ENCODE measurements at regions not wholly inside any gene's neighbourhood (a gene's known extent, or its start where the extent isn't known, plus 50 kb on each side); places are given as distances from the start of the nearest gene placed in this dataset.
A peak's percentile ranks its signal among the peaks of the same experiment; 100 is the strongest.
"Not testable (repeated sequence)": the region's sequence is repeated elsewhere in the genome, so short reads cannot be mapped to it uniquely, and the experiment has no call there.

DNA sequence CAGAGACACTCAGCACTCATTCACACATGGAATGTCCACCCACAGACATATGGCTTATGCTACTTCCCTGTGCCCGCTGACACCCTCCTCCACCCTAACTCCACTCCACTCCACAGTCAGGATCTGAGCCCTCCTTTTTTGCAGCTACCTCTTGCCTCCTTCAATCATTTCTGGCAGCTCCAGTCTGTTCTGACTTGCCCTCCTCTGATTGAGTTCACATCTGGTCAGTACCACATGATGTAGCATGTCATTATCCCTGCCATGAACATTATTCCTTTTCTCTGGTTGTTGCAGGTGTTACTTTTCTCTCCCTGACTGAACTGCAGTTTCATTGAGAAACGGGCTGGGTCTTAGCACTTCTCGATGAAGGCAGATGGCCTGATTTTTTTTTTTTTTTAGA is 130.1 kb upstream of the EGR2 start:
- no peak overlapping the region for H3K27ac ChIP-seq
- H3K36me3 ChIP-seq, result no peaks in the 10 kb centered on the region
- no peaks in the 10 kb centered on the region for H4K20me1 ChIP-seq
- peaks cover 19% of the 10 kb centered on the region for H3K9me3 ChIP-seq
- no peak overlapping the region for H3K4me3 ChIP-seq
- peak overlapping the region; percentile 23 for H3K4me2 ChIP-seq
- no peak overlapping the region for H3K9ac ChIP-seq
- no peaks in the 10 kb centered on the region for H3K27me3 ChIP-seq
- H3K4me1 ChIP-seq, result peaks cover 31% of the 10 kb centered on the region
- TF ChIP-seq Cebpa-rat (IDR thresholded peaks at IDR 0.05), result no peak

DNA sequence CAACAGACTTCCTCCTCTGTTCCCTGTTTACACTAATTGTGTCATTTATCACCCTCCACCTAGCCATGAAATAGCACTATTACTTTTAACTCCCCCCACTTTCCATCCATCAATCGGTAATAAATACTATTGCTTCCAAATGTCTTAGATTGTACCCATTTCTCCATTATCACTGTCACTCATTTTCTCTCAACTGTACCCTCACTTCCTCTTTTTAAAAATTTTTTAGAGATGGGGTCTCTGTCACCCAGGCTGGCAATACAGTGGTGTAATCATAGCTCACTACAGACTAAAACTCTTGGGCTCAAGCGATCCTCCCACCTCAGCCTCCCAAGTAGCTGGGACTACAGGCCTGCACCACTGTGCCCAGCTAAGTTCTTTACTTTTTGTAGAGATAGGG is 123.5 kb upstream of the EGR2 start:
- Histone ChIP-seq H3K9me3 (no peaks in the 10 kb centered on the region), H3K4me1 (peaks cover 11% of the 10 kb centered on the region), H3K9ac (no peak overlapping the region), H3K4me2 (no peak overlapping the region), H3K36me3 (no peaks in the 10 kb centered on the region), H3K4me3 (no peak overlapping the region), H3K27ac (no peak overlapping the region), H3K27me3 (no peaks in the 10 kb centered on the region), H4K20me1 (no peaks in the 10 kb centered on the region)
- no peak for TF ChIP-seq Cebpa-rat (IDR thresholded peaks at IDR 0.05)

DNA sequence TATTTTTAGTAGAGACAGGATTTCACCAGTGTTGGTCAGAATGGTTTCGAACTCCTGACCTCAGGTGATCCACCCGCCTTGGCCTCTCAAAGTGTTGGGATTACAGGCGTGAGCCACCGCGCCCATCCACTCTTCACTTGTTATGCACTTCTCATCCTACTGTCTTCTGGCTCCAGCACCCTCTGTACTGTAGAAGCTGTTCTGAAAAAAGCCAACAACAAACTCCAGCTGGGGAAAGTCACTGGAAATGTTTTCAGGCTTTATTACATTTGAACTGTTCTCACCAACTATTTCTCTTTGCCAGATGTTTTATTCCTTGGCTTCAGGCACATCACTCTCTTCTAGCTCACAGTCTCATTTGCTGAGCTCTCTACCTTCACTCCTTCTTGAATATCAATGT is 122.5 kb upstream of the EGR2 start:
- no peak overlapping the region for H3K4me2 ChIP-seq
- H3K36me3 ChIP-seq, result no peaks in the 10 kb centered on the region
- no peaks in the 10 kb centered on the region for H3K9me3 ChIP-seq
- TF ChIP-seq Cebpa-rat (IDR thresholded peaks at IDR 0.05), result no peak
- peaks cover 10% of the 10 kb centered on the region for H3K4me1 ChIP-seq
- no peak overlapping the region for H3K4me3 ChIP-seq
- H3K27ac ChIP-seq, result no peak overlapping the region
- no peaks in the 10 kb centered on the region for H3K27me3 ChIP-seq
- H3K9ac ChIP-seq, result no peak overlapping the region
- no peaks in the 10 kb centered on the region for H4K20me1 ChIP-seq

DNA sequence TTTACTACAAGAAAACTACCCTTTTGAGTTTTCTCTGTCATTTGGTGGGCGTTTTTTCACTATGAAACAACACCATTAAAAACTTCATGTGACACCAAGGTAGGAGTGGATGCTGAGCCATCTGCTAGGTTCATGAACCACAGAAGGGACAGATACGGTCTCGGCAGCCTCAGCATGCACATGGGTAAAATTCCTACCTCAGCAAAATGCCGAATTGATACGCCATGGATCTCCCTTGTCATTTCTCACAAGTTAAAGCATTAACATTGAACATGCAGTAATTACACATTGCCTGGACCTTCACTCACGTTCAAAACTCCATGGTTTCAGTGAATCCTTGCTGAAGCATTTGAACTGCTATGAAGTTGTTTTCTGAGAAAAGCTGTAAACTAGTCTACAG is 121.5 kb upstream of the EGR2 start:
- peaks cover 15% of the 10 kb centered on the region for H3K4me1 ChIP-seq
- H3K27ac ChIP-seq, result no peak overlapping the region
- H3K4me2 ChIP-seq, result no peak overlapping the region
- TF ChIP-seq Cebpa-rat (IDR thresholded peaks at IDR 0.05), result no peak
- H3K27me3 ChIP-seq, result no peaks in the 10 kb centered on the region
- H3K9ac ChIP-seq, result no peak overlapping the region
- H4K20me1 ChIP-seq, result no peaks in the 10 kb centered on the region
- no peak overlapping the region for H3K4me3 ChIP-seq
- H3K9me3 ChIP-seq, result no peaks in the 10 kb centered on the region
- H3K36me3 ChIP-seq, result no peaks in the 10 kb centered on the region

DNA sequence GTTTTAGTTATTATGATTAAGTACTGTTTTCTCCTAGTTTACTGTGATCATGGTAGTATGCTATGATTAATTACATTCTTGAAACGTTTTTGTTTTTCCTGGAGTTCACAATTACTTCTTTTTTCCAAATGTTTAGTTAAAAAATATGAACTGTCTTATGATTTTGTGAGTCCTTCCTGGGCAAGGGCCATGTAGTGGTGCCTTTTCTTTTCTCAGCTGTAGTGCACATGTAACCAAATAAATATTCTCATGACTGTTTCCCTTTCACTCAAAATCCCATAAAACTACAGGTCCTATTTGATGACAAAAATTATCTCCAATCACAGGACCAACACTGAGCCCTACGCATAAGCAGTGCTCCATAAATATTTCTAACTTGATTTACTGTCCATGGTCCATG is 118.9 kb upstream of the EGR2 start:
- no peak for TF ChIP-seq Cebpa-rat (IDR thresholded peaks at IDR 0.05)

GRCh38 chr10:62934258-62934657 is 118.1 kb upstream of the EGR2 start:
- Histone ChIP-seq H3K36me3 (no peaks in the 10 kb centered on the region), H3K27ac (peak overlapping the region; percentile 44; the same call in 1 of the 2 replicates), H3K4me3 (no peak overlapping the region), H3K9me3 (no peaks in the 10 kb centered on the region; the same call in 1 of the 2 replicates), H3K27me3 (no peaks in the 10 kb centered on the region), H3K9ac (no peak overlapping the region), H3K4me2 (peak overlapping the region; percentile 70), H4K20me1 (no peaks in the 10 kb centered on the region), H3K4me1 (peaks cover 15% of the 10 kb centered on the region)
- no peak for TF ChIP-seq Cebpa-rat (IDR thresholded peaks at IDR 0.05)

More for the DNA sequence above, 118.9 kb upstream of the EGR2 start:
- Histone ChIP-seq H4K20me1 (no peaks in the 10 kb centered on the region), H3K27ac (no peak overlapping the region), H3K9ac (no peak overlapping the region), H3K9me3 (no peaks in the 10 kb centered on the region), H3K4me3 (no peak overlapping the region), H3K4me1 (peaks cover 15% of the 10 kb centered on the region), H3K36me3 (no peaks in the 10 kb centered on the region), H3K4me2 (no peak overlapping the region), H3K27me3 (no peaks in the 10 kb centered on the region)

- H3K4me1 ChIP-seq, H3K36me3 ChIP-seq, H3K4me3 ChIP-seq, H4K20me1 ChIP-seq, H3K4me2 ChIP-seq, H3K9ac ChIP-seq, H3K27me3 ChIP-seq, H3K27ac ChIP-seq, H3K9me3 ChIP-seq: not testable (repeated sequence)
These were observed 112.6 kb upstream of the EGR2 start for GRCh38 chr10:62928763-62929162.

DNA sequence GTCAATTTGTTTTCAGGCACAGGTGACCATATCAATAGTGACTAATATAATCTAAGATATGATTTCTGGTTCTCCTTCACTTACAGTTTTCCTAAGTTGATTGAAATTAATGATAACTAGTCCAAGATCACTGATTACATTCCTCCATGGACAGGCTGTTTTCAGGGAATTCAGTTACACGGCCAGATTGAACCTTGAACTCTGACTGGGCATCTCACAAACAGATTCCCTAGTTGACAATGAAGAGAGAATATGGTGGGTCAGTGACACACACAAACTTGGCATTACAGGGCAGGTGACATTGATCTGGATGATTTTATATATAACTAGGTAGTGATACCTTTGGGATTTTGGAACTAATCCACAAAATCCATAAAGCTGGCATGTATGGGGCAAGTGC is 110.2 kb upstream of the EGR2 start:
- Histone ChIP-seq H3K4me2 (no peak overlapping the region), H3K4me1 (no peaks in the 10 kb centered on the region)

GRCh38 chr10:62924344-62924748 is 108.2 kb upstream of the EGR2 start:
- Histone ChIP-seq H3K9ac (no peak overlapping the region), H3K4me3 (no peak overlapping the region), H4K20me1 (no peaks in the 10 kb centered on the region), H3K36me3 (no peaks in the 10 kb centered on the region), H3K4me2 (no peak overlapping the region), H3K27me3 (no peaks in the 10 kb centered on the region), H3K4me1 (no peaks in the 10 kb centered on the region), H3K27ac (no peak overlapping the region), H3K9me3 (peaks cover 7% of the 10 kb centered on the region)
- TF ChIP-seq Cebpa-rat (IDR thresholded peaks at IDR 0.05), result no peak

More for the DNA sequence above, 110.2 kb upstream of the EGR2 start:
- no peaks in the 10 kb centered on the region for H3K36me3 ChIP-seq
- H3K27me3 ChIP-seq, result no peaks in the 10 kb centered on the region
- no peak overlapping the region for H3K4me3 ChIP-seq
- no peak for TF ChIP-seq Cebpa-rat (IDR thresholded peaks at IDR 0.05)
- no peak overlapping the region for H3K9ac ChIP-seq
- peaks cover 7% of the 10 kb centered on the region for H3K9me3 ChIP-seq
- no peak overlapping the region for H3K27ac ChIP-seq
- H4K20me1 ChIP-seq, result no peaks in the 10 kb centered on the region

GRCh38 chr10:62919776-62920175 is 103.6 kb upstream of the EGR2 start:
- Histone ChIP-seq H3K4me2 (no peak overlapping the region), H4K20me1 (no peaks in the 10 kb centered on the region), H3K4me3 (no peak overlapping the region), H3K27ac (no peak overlapping the region), H3K4me1 (no peaks in the 10 kb centered on the region), H3K36me3 (no peaks in the 10 kb centered on the region), H3K9me3 (no peaks in the 10 kb centered on the region), H3K9ac (no peak overlapping the region), H3K27me3 (no peaks in the 10 kb centered on the region)
- no peak for TF ChIP-seq Cebpa-rat (IDR thresholded peaks at IDR 0.05)

DNA sequence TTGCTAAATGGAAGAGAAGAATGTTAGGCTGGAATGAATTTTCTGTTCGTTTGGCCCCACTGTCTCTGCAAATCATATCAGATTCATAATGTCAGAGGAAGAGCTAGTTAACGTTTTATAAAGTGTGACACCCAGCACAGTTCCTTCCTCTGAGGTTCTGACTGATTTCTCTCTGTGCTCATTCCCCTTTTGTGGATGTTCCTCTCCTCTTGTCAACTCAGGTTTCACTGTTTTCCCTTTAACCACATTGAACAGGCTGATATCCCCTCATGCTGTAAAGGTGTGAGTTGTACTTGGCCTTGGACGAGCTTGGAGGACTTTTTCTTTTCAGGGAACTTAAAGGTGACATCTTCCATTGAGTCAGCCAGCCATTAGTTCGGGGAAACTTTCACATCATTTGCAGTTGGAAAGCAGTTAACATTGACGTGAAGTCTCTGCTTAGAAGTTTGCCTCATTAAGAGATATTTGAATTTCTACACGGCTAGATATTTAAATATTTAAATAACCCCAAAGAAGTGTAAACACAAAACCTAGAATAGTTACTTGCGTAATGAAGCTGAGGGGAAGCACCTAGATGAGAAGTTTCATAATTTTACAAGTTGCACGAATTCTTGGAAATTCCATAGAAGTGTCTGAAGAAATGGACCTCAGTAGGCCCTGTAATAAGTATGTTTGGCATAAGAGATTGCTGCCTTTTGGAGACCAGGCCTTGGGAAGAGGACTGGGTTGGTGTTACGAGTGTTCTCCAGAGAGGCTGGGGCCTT is 101.5 kb upstream of the EGR2 start:
- Histone ChIP-seq H4K20me1 (no peaks in the 10 kb centered on the region), H3K36me3 (no peaks in the 10 kb centered on the region), H3K4me2 (no peak overlapping the region), H3K4me3 (no peak overlapping the region), H3K4me1 (peaks cover 3% of the 10 kb centered on the region), H3K27ac (no peak overlapping the region), H3K27me3 (no peaks in the 10 kb centered on the region), H3K9ac (no peak overlapping the region), H3K9me3 (no peaks in the 10 kb centered on the region)
- no peak for TF ChIP-seq Cebpa-rat (IDR thresholded peaks at IDR 0.05)
